A673 (cell line): ENCODE measurements at regions not wholly inside any gene's neighbourhood (a gene's known extent, or its start where the extent isn't known, plus 50 kb on each side); places are given as distances from the start of the nearest gene placed in this dataset.

Source experiments
- BruUV-seq: library from RNA; stranded (reverse); fragments of 400-500 nt; replicated peaks from 2 replicates; lab custom pipeline; 2021; lab: Mats Ljungman, UMichigan
- CTCF ChIA-PET: fragments of 300-600 bp; sonication (Branson Sonifier 250); formaldehyde crosslinking; loops from one replicate; lab custom pipeline; 2022; ENCODE audit warnings: antibody characterized with exemption; lab: Charles Lee
- POLR2A ChIA-PET: fragments of 300-600 bp; sonication (Branson Sonifier 250); formaldehyde crosslinking; loops from one replicate; lab custom pipeline; 2022; ENCODE audit warnings: antibody characterized with exemption; ENCODE audit not compliant: low non-redundant PET; lab: Charles Lee
- DNase-seq: peaks from one replicate; pipeline ENCODE4 v3.0.0-alpha.2; 2015; ENCODE audit warnings: low spot score
- H3K27ac ChIP-seq: fragments of 200-600 bp; sonication (generic); 2 replicates; pipeline ENCODE4 v1.5.1; 2016; ENCODE audit warnings: mixed run types, low read depth, mild to moderate bottlenecking, mixed read lengths, antibody characterized with exemption, low read length; ENCODE audit not compliant: poor library complexity, severe bottlenecking
- H3K27me3 ChIP-seq: fragments of 200-600 bp; sonication (generic); replicated peaks from 2 replicates; pipeline ENCODE4 v1.6.1; 2017; ENCODE audit warnings: mixed run types, low read depth, mild to moderate bottlenecking, mixed read lengths, antibody characterized with exemption, low read length; ENCODE audit not compliant: insufficient read depth, poor library complexity
- H3K36me3 ChIP-seq: fragments of 200-600 bp; sonication (generic); 2 replicates; pipeline ENCODE4 v1.6.1; 2016; ENCODE audit warnings: mixed run types, mild to moderate bottlenecking, mixed read lengths, antibody characterized with exemption, low read length; ENCODE audit not compliant: insufficient read depth, poor library complexity, severe bottlenecking
- H3K4me1 ChIP-seq: fragments of 200-600 bp; sonication (generic); 2 replicates; pipeline ENCODE4 v1.6.1; 2017; ENCODE audit warnings: mixed run types, mild to moderate bottlenecking, mixed read lengths, antibody characterized with exemption, low read length; ENCODE audit not compliant: insufficient read depth, poor library complexity, severe bottlenecking
- H3K4me3 ChIP-seq: fragments of 200-600 bp; sonication (generic); 2 replicates; pipeline ENCODE4 v1.5.1; 2016; ENCODE audit warnings: low read depth, mixed run types, mild to moderate bottlenecking, mixed read lengths, low read length; ENCODE audit not compliant: poor library complexity, severe bottlenecking
- H3K9me3 ChIP-seq: fragments of 200-600 bp; sonication (generic); 2 replicates; pipeline ENCODE4 v1.6.1; 2016; ENCODE audit warnings: mixed run types, low read depth, mild to moderate bottlenecking, mixed read lengths, antibody characterized with exemption, low read length; ENCODE audit not compliant: poor library complexity, severe bottlenecking
- CTCF ChIP-seq: fragments of 300-800, 200-600 bp; sonication (generic); conservative IDR thresholded peaks from 2 replicates; pipeline ENCODE4 v1.5.1; 2017; ENCODE audit warnings: low read depth, mild to moderate bottlenecking, antibody characterized with exemption, low read length, moderate library complexity, mixed read lengths
- EZH2 ChIP-seq: fragments of 200-600 bp; sonication (generic); IDR thresholded peaks from 2 replicates; pipeline ENCODE4 v1.6.1; 2017; ENCODE audit warnings: borderline replicate concordance, low read depth, mild to moderate bottlenecking, mixed read lengths, antibody characterized with exemption, low read length; ENCODE audit not compliant: poor library complexity, severe bottlenecking
- intact Hi-C: fragments of 100-400 bp; cut with micrococcal nuclease; formaldehyde crosslinking; loops from one replicate; pipeline ENCODE4 v1.10.0; 2022; ENCODE audit not compliant: unreplicated experiment

- no peaks in the 10 kb centered on the region for H3K36me3 ChIP-seq
- ChIA-PET CTCF (no interaction called here), POLR2A (no interaction called here)
- DNase-seq: no peak
- no peak for TF ChIP-seq CTCF
- BruUV-seq: no TSS peak
- no peaks in the 10 kb centered on the region for H3K27me3 ChIP-seq
- intact Hi-C loops: no loop called here
- H3K27ac ChIP-seq: no peak overlapping the region
- no peaks in the 10 kb centered on the region for H3K9me3 ChIP-seq
- no peaks in the 10 kb centered on the region for H3K4me1 ChIP-seq
- no peak overlapping the region for H3K4me3 ChIP-seq
These were observed 494.5 kb upstream of the B3GALT2 start for GRCh38 chr1:193680924-193681316.

GRCh38 chr1:193680247-193680923, 494.0 kb upstream of the B3GALT2 start:
- DNase-seq: no peak
- TF ChIP-seq CTCF (no peak), EZH2 (no peak)
- Histone ChIP-seq H3K27me3 (no peaks in the 10 kb centered on the region), H3K9me3 (no peaks in the 10 kb centered on the region), H3K36me3 (no peaks in the 10 kb centered on the region), H3K4me3 (no peak overlapping the region), H3K4me1 (no peaks in the 10 kb centered on the region), H3K27ac (no peak overlapping the region)
- POLR2A ChIA-PET: no interaction called here
- CTCF ChIA-PET: no interaction called here
- no TSS peak for BruUV-seq
- intact Hi-C loops: no loop called here

- Histone ChIP-seq H3K36me3 (no peaks in the 10 kb centered on the region), H3K4me3 (no peak overlapping the region), H3K9me3 (no peaks in the 10 kb centered on the region), H3K4me1 (no peaks in the 10 kb centered on the region), H3K27ac (no peak overlapping the region), H3K27me3 (no peaks in the 10 kb centered on the region)
- ChIA-PET POLR2A (no interaction called here), CTCF (no interaction called here)
- no TSS peak for BruUV-seq
- TF ChIP-seq CTCF (no peak), EZH2 (no peak)
- no peak for DNase-seq
- intact Hi-C loops: no loop called here
These were observed 491.5 kb upstream of the B3GALT2 start for GRCh38 chr1:193677874-193678273.
